HUES64 (cell line): ENCODE measurements at regions not wholly inside any gene's neighbourhood (a gene's known extent, or its start where the extent isn't known, plus 50 kb on each side); places are given as distances from the start of the nearest gene placed in this dataset.

Experiments
- H3K27ac ChIP-seq: 2 replicates; pipeline ENCODE4 v1.7.0; 2013; ENCODE audit warnings: low read depth, low read length, inconsistent platforms
- H3K27me3 ChIP-seq: 2 replicates; pipeline ENCODE4 v1.6.1; 2013; ENCODE audit warnings: mild to moderate bottlenecking, low read length; ENCODE audit not compliant: insufficient read depth
- H3K36me3 ChIP-seq: 2 replicates; pipeline ENCODE4 v1.6.1; 2013; ENCODE audit warnings: mild to moderate bottlenecking, low read length; ENCODE audit not compliant: insufficient read depth
- H3K4me1 ChIP-seq: 2 replicates; pipeline ENCODE4 v1.6.1; 2013; ENCODE audit warnings: mild to moderate bottlenecking, low read length, moderate library complexity; ENCODE audit not compliant: insufficient read depth
- H3K4me3 ChIP-seq: 2 replicates; pipeline ENCODE4 v1.5.1; 2013; ENCODE audit warnings: mild to moderate bottlenecking, low read length, moderate library complexity
- H3K9ac ChIP-seq: 2 replicates; pipeline ENCODE4 v1.6.1; 2013; ENCODE audit warnings: mild to moderate bottlenecking, low read depth, low read length
- H3K9me3 ChIP-seq: 2 replicates; pipeline ENCODE4 v1.6.1; 2013; ENCODE audit warnings: low read depth, low read length; ENCODE audit not compliant: insufficient read depth
- WGBS: fragments of 150-250, 120-280 bp; methylation state at CpG from one replicate; pipeline ENCODE4 v1.1.7; 2013; ENCODE audit warnings: missing lambda C conversion rate; 5-methylcytosine and 5-hydroxymethylcytosine counted together

- no peaks in the 10 kb centered on the region for H3K27me3 ChIP-seq
- no peak overlapping the region for H3K27ac ChIP-seq
- no peaks in the 10 kb centered on the region; the same call in 1 of the 2 replicates for H3K36me3 ChIP-seq
- H3K4me1 ChIP-seq, result peaks cover 12% of the 10 kb centered on the region
- no peaks in the 10 kb centered on the region for H3K9me3 ChIP-seq
- H3K9ac ChIP-seq, result no peak overlapping the region
- H3K4me3 ChIP-seq, result no peak overlapping the region
- WGBS, result 87% methylated on average over 6 of the region's 6 CpGs
Measured at GRCh38 chr19:46955813-46956371, 63.7 kb upstream of the NPAS1 start.

- Histone ChIP-seq H3K27me3 (no peaks in the 10 kb centered on the region), H3K4me3 (no peak overlapping the region), H3K36me3 (no peaks in the 10 kb centered on the region), H3K4me1 (peaks cover 12% of the 10 kb centered on the region), H3K9ac (no peak overlapping the region), H3K27ac (no peak overlapping the region; the same call in 1 of the 2 replicates), H3K9me3 (no peaks in the 10 kb centered on the region)
- WGBS, result 95% methylated on average over 6 of the region's 6 CpGs
Measured at GRCh38 chr19:46958532-46958931, 61.1 kb upstream of the NPAS1 start.

- Histone ChIP-seq H3K4me3 (no peak overlapping the region), H3K9ac (no peak overlapping the region), H3K27ac (no peak overlapping the region), H3K27me3 (no peaks in the 10 kb centered on the region), H3K36me3 (peaks cover 4% of the 10 kb centered on the region; the same call in 1 of the 2 replicates), H3K9me3 (no peaks in the 10 kb centered on the region), H3K4me1 (peaks cover 7% of the 10 kb centered on the region; the same call in 1 of the 2 replicates)
- 91% methylated on average over 5 of the region's 5 CpGs for WGBS
Measured at GRCh38 chr19:46959894-46960556, 59.6 kb upstream of the NPAS1 start.

- no peaks in the 10 kb centered on the region for H3K9me3 ChIP-seq
- 91% methylated on average over 1 of the region's 2 CpGs for WGBS
- H3K36me3 ChIP-seq, result peaks cover 10% of the 10 kb centered on the region; the same call in 1 of the 2 replicates
- no peak overlapping the region for H3K9ac ChIP-seq
- H3K4me3 ChIP-seq, result no peak overlapping the region
- no peaks in the 10 kb centered on the region for H3K27me3 ChIP-seq
- H3K4me1 ChIP-seq, result peaks cover 7% of the 10 kb centered on the region; the same call in 1 of the 2 replicates
- H3K27ac ChIP-seq, result no peak overlapping the region
Measured at GRCh38 chr19:46962030-46962570, 57.5 kb upstream of the NPAS1 start.

GRCh38 chr19:46963093-46963734, 56.4 kb upstream of the NPAS1 start:
- WGBS, result 95% methylated on average over 7 of the region's 7 CpGs
- no peak overlapping the region for H3K9ac ChIP-seq
- H3K27me3 ChIP-seq, result no peaks in the 10 kb centered on the region
- no peak overlapping the region for H3K4me3 ChIP-seq
- H3K4me1 ChIP-seq, result peaks cover 7% of the 10 kb centered on the region; the same call in 1 of the 2 replicates
- H3K9me3 ChIP-seq, result no peaks in the 10 kb centered on the region
- peaks cover 11% of the 10 kb centered on the region; the same call in 1 of the 2 replicates for H3K36me3 ChIP-seq
- H3K27ac ChIP-seq, result no peak overlapping the region

- H3K4me1 ChIP-seq, result no peaks in the 10 kb centered on the region
- no peak overlapping the region for H3K27ac ChIP-seq
- 84% methylated on average over 8 of the region's 8 CpGs for WGBS
- H3K9ac ChIP-seq, result no peak overlapping the region
- peaks cover 19% of the 10 kb centered on the region; the same call in 1 of the 2 replicates for H3K36me3 ChIP-seq
- H3K9me3 ChIP-seq, result no peaks in the 10 kb centered on the region
- no peaks in the 10 kb centered on the region for H3K27me3 ChIP-seq
- no peak overlapping the region for H3K4me3 ChIP-seq
Measured at GRCh38 chr19:46967578-46968032, 52.0 kb upstream of the NPAS1 start.
